ENCODE measurements at regions not wholly inside any gene's neighbourhood (a gene's known extent, or its start where the extent isn't known, plus 50 kb on each side); places are given as distances from the start of the nearest gene placed in this dataset.
A peak's percentile ranks its signal among the peaks of the same experiment; 100 is the strongest.

DNA sequence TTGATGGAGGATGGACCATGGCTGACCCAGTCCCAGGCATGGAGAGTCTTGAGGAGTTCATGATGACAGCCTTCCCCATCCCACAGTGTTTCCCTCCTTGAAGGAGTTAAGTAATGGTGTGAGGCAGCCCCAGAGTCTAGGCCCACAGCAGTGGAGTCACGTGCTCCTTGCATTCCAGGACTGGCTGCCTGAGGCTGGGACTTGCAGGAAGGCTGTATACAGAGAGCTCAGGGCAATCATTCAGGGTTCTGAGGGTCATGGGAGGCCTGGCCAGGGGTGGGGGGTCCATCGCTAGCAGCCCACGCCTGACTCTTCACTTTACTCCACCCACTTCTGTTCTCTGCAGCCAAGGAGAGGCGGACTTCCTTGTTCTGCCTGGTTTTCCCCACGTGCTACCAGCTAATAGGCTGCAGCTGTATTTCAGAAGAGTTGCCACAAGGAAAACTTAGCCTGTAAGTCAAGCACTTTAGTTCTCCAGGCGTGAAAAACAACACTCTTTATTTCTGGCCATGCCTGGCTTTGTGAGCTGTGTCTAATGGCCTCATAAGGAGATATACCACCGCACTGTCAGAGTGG, 272.5 kb downstream of the DHX35 start:
- no peak for DNase-seq

- no peak for DNase-seq
Observed at GRCh38 chr20:39233755-39234154, 271.6 kb downstream of the DHX35 start.

GRCh38 chr20:39227416-39227815, 265.3 kb downstream of the DHX35 start:
- DNase-seq = no peak

GRCh38 chr20:39225978-39226377, 263.8 kb downstream of the DHX35 start:
- no peak for DNase-seq

DNA sequence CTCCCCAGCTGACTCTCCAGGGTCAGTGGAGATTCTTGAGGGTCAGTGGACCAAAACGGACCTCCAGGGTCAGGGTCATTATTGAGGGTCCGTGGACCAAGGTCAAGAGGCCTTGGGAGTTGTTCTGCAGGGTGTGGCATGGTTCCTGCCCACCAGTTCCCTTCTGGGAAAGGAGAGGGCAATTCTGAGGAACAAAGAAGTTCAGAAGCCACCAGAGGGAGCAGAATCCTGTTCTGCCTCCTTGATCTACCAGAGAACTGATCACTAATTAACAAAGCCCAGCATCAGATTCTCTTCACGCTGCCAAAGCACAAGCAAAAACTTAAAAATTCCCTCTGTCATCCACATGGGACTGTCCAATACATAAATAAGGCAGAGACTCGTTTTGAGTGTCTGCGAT, 263.4 kb downstream of the DHX35 start:
- no peak for DNase-seq

GRCh38 chr20:39222101-39222500, 260.0 kb downstream of the DHX35 start:
- DNase-seq = no peak

DNA sequence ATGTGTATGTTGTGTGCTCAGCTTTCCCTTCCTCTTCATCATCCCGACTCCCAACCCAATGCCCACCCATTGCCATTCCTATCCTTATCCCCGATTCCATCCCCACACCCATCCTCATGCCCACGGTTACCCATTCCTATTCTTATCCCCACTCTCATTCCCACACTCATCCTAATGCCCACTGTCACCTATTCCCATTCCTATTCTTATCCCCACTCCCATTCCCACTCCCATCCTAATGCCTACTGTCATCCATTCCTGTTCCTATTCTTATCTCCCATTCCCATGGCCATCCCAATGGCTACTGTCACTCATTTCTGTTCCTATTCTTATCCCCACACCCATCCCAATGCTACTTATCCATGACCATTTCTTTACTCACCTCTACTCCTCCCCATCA, 254.1 kb downstream of the DHX35 start:
- DNase-seq = no peak

DNA sequence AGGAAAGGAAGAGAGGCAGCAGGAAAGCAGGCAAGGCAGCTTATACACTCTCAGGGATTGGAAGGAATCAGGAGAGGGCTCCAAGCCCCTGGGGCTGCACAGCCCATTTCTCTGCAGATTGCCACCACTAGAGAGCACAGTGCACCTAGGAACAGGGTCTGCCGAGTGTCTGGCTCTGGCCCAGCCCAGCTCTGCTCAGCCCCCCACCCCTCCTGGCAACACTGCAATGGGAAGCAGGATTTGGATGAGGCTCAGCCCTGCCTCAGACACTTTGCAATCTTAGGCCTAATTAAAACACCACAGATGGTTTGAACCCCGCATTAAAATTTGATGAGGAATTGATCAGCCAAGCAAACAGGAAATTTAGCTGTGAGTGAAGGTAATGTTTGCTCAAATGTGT, 252.7 kb downstream of the DHX35 start:
- DNase-seq = no peak

DNA sequence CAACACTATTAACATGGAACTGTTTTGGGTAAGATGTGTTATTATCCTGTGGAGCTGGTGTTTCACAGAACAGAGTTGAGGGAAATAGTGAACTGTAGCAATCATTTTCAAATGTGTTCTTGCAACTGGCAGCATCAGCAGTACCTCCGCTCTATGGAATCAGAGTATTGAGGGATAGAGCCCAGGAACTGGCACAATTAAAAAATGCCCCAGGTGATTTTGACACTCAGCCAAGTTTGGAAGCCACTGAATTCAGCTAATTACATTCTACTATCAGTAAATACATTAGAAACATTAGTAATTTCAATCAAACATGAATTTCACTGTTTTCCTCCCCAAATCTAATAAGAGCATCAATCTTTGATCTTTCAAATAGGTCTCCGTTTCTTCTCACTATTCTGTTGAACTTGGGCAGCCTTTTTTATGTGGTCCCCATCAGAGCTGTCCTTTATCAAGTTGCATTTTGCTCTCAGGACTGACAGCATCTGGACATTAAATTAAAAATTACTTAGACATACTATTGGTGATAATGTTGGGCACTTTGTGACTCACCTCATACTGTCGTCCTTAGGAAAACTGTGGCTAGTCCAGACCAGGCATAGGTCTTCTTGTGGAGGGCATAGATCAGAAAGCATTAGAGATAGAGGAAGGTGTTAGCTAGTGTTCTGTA, 251.5 kb downstream of the DHX35 start:
- no peak for DNase-seq

DNA sequence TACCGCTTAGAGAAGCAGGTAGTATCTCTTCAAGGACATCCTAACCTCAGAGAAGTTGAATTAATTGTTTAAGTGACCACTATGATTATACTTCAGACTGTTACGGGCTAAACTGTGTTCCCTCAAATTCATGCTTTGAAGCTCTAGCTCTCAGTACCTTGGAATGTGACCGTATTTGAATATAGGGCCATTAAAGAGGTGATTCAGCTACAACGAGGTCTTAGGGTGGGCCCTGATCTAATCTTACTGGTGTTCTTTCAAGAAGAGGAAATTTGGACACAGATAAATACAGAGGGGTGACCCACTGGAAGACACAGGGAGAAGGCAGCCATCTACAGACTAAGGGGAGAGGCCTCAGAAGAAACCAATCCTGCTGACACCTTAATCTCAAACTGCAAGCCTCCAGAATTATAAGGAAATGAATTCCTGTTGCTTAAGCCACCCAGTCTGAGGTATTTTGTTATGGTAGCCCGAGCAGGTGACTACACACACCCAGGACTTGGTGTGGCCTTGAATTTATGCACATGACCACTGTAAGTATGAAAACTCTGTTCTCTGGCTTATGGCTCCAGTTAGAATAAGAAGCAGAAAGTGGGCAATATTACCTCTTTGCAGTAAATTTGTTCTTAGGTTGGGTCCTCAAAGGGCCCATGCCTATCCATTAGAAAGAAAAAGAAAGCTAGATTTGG, 249.1 kb downstream of the DHX35 start:
- no peak for DNase-seq

- no peak for DNase-seq
Observed at GRCh38 chr20:39210341-39211036, 248.3 kb downstream of the DHX35 start.

GRCh38 chr20:39206899-39207564, 244.9 kb downstream of the DHX35 start:
- DNase-seq = no peak

- no peak for DNase-seq
Observed at GRCh38 chr20:39195582-39196021, 233.5 kb downstream of the DHX35 start.

GRCh38 chr20:39190666-39191570, 228.8 kb downstream of the DHX35 start:
- DNase-seq = no peak

DNA sequence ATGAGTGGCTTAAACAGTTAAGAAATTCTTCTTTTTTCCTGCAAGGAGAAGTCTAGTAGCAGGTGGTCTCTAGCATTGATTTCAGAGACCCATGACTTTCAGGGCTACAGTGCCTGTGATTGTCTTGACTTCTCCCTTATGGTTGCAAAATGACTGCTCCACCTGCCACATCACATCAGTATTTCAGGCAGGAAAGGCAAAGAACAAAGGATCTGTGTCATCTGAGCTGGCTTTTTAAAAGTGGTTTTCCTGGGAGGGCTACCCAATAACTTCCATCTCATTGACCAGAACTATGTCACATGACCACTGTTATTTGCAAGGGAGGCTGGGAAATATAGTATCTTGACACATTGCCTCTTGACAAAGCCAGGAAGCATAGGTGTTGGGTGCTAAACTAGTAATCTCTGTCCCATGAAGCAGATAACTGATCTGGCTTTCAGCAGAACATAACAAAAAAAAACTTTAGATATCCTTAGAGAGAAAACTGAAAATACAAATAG, 226.2 kb downstream of the DHX35 start:
- DNase-seq = no peak

GRCh38 chr20:39181490-39181889, 219.3 kb downstream of the DHX35 start:
- no peak for DNase-seq

DNA sequence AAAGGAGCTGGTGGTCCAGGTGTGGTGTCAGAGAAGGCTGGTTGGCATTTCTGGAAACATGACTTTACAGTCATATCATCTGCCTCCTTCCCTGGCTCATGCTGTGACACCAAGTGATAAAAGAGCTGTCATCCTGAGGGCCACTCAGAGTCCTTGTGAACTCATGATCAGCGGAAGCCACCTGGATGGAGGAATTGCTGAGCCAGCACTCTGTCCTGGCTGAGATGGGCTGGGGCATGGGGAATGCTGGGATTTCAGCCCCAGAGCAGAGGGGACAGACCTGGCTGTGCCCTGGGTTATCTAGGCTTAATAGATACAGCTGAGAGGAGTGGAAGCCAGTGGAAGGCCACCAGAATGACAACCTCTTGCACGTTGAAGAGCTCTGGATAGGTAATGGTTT, 214.3 kb downstream of the DHX35 start:
- DNase-seq = no peak

- no peak for DNase-seq
Observed at GRCh38 chr20:39170896-39171463, 208.8 kb downstream of the DHX35 start.

GRCh38 chr20:39165099-39165498, 203.0 kb downstream of the DHX35 start:
- no peak for DNase-seq

DNA sequence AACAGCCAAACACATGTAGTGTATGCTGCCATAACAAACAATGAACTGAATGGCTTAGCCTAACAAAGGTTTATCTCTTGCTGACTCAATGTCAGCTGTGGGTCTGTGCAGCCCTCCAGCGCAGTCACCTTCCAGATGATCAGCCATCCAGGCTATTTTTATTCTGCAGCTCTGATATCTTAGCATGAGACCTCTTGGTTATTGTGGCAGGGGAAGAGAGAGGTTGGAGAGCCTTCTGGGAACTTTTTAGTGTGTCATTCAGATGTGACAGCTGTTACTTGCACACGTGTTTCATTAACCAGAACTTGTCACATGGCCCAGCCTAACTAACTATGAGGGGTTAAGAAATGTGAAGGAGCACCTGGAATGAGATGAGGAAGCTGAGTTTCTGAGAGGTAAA, 202.5 kb downstream of the DHX35 start:
- peak; percentile 12 for DNase-seq

- no peak for DNase-seq
Observed at GRCh38 chr20:39163993-39164392, 201.8 kb downstream of the DHX35 start.

DNA sequence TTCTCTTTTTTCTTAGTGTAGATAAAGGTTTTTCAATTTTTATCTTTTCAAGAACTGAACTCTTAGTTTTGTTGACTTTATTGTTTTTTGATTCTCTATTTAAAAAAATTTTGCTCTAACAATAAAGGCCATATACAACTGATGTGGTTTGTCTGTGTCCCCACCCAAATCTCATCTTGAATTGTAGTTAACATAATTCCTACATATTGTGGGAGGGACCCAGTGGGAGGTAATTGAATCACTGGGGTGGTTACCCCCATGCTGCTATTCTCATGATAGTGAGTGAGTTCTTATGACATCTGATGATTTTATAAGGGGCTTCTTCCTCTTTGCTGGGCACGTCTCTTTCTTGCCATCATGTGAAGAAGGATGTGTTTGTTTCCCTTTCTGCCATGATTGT, 199.8 kb downstream of the DHX35 start:
- DNase-seq = no peak
